Myocyte (in vitro differentiated cells): ENCODE measurements at regions not wholly inside any gene's neighbourhood (a gene's known extent, or its start where the extent isn't known, plus 50 kb on each side); places are given as distances from the start of the nearest gene placed in this dataset.
"Not testable (repeated sequence)": the region's sequence is repeated elsewhere in the genome, so short reads cannot be mapped to it uniquely, and the experiment has no call there.

ENCODE experiments used
- DNase-seq: peaks from one replicate; pipeline ENCODE4 v3.0.0-alpha.2; 2012; ENCODE audit warnings: low read depth

DNA sequence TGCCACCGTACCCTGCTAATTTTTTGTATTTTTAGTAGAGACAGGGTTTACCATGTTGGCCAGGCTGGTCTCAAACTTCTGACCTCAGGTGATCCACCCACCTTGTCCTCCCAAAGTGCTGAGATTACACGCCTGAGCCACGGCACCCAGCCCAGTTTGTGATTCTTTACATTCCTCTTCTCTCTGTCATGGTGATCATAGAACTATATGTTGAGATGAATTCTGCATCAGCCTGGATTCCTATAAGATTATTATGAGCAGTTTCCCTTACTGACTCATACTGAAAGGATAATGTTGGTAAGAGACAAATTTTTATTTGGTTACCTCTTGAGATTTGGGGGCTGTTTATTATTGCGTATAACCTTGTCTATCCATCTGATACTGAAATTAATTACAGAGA is 121.5 kb upstream of the CSNK1A1L start:
- DNase-seq = no peak

DNA sequence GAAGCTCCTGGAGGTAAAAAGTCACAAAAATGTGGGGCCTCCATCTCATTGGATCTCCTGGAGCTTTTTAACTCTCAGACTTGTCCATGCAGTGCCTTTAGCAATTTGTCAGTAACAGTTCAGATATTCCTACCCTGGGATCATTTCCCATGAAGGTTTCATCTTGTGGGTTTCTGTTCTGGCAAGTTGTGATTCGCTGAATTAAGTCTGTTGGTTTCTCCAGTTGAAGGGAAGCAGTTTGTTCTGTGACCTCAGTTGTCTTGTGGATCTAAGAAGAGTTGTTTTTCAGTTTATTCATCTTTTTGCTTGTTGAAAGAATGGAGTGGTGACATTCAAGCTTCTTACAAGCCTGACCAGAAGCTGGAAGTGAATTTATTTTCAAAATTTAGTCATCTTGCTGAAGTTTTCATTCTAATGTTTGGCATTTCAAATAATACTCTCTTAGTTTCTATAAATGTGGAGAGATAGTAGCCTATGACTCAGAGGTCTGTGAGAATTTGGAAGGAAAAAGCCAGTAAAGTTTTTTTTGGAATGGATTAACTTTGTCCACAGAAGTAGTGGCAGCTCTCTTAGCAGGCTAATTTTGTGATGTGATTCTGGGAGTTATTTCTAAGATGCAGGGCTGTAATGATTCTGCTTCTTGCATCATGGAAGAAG is 120.1 kb upstream of the CSNK1A1L start:
- peak; percentile 58 for DNase-seq

DNA sequence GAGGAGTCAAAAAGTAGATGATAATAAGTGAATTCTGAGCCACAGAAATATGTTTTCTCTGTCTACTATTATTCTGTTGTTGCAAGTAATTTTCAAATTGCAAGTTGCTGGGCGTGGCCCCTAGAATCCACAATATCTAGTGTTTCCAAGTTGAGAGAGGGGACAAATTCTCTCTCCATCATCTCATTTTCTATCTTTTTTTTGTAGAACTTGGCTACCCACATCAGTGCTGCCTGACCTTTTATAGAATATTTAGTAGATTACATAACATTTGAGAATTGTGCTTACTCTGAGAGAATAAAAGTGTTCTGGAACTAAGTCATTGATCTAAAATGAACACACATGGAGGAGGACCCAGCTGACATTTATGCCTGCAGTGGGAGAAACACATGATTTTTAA is 110.9 kb upstream of the CSNK1A1L start:
- no peak for DNase-seq

DNA sequence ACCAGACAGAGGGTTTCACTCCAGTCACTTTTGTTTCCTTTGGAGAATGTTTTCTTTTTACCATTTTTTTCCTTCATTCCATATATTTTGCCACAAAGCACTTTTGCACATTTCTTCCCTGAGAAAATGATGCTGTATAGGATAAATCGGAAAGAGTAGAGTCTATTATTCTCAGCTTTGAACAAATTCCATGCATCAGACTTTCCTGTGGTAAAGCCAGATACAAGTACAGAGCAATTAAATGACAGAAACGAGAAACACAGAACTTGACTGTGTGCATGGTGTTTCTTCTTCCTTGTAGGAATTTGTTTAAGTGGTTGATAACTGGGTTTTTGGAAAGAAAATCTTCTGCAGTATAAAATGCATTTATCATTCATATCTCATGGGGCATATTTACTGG is 107.4 kb upstream of the CSNK1A1L start:
- no peak for DNase-seq

DNA sequence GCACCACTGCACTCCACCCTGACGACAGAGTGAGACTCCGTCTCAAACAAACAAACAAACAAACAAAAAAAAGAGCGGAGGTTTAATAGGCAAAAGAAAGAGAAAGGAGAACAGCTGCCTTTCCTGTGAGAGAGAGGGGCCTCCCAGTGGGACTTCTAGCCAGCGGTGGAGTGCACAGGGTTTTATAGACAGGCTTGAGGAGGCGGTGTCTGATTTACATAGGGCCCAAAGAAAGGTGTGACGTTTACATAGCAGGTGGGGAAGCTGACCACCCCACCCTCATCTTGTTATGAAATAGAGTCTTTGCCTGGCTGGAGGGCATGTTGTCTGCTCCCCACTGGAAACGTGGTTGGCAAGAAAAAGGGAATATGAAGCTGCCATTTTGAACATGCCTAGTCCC is 106.0 kb upstream of the CSNK1A1L start:
- DNase-seq = no peak

DNA sequence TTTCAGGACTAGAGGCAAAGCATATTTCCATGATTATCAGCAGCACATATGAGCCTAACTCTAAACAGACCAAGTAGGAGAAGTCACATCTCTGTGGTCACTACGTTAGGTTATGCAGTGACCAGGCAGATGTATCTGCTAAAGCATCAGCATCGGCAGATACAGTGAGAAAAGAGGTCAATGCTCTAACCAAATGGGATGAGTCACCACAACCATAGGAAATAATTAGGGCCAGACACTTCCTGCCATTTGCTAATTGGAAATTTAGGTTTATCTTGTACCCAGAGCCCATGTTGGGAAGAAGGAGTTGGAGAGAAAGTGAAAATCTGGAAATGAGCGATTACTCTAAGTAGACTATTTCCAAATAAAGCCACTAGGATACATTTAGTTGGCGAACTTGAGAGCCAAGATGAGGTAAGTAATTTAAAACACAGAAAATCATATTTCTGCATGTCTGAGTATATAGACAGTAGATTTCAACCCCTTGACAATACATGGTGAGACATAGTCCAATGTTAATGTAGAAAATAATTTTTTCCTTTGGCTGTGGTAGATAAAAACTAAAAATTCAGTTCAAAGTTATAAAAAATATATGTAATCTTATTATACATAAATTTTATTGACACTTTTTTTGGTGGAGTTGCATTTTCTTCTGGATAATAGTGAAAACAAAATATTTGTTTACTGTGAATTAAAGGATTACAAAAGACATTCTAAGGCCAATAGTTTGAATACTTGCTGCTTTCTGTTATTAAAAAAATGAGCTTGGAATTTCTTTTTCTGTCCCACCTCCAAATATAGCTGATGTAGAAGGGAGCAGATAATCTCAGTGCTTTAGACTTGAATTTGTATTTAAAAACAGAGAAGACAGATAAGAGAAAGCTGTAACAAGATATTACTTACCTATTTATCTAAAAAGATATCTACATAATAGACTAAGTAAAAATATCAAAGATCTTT is 104.4 kb upstream of the CSNK1A1L start:
- no peak for DNase-seq

DNA sequence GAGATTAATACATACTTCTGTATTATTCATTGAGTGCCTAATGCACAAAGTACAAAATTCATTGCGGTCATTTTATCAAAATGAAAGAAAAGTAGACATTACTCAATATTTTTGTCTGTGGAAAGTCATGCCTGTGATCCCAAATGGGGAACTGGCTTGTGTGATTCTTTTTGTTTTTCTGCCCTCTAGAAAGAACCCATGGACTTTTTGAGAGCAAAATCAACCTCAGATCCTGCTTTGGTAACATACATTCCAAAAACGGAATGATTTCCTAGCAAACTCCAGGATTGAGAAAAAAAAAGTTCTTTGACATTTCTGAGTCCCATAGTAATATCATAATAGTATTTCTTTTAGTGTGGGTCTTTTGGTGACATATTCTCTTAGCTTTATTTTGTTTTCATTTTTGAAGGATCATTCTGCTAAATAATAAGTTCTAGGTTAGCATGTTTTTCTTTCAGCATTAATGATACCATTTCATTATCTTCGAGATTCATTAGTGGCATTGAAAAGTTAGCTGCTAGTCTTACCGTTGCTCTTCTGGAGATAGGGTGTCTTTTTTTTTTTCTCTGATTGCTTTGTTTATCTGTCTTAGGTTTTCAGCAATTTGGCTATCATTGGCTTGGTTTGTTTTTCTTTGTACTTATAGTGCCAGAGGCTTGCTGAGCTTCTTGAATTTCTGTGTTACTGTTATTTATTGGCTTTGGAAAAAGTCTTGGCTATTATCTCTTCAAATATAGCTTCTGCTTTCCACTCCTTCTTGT is 102.4 kb upstream of the CSNK1A1L start:
- DNase-seq = no peak

DNA sequence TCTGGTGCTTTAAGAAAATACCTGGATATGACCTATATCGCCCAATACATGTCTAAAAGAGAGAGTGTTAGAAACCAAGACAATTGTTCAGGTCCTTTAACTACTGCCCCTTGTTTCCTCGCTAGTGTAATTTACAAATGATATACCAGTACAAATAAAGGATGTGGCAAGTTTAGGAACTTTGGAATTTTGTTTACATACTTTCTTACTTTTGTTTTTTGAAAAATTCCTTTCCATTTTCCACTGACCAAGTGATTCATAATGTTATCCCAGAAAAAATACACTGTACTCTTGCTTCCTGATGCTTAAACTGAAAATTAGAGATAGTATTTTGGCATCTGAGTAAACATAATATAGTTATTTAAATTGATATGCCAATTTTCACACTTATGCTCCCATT is 96.8 kb upstream of the CSNK1A1L start:
- peak; percentile 31 for DNase-seq

DNA sequence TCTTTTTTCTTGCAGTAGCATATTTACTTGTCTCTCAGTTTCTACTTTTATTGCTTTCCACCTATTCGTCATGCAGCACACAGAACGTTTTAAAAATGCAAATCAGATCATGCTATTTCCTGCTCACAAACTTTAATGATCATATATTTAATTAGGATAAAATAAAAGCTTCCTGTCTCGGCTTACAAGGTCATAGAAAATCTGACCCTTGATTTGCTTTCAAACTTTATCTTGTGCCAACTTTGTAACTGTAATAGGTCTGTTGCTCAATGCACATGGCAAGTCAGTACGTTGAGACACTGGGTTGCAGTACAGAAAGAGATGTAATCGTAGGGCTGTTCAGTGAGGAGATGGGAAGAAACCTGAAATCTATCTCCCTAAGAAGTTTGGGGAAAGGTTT is 95.6 kb upstream of the CSNK1A1L start:
- no peak for DNase-seq

DNA sequence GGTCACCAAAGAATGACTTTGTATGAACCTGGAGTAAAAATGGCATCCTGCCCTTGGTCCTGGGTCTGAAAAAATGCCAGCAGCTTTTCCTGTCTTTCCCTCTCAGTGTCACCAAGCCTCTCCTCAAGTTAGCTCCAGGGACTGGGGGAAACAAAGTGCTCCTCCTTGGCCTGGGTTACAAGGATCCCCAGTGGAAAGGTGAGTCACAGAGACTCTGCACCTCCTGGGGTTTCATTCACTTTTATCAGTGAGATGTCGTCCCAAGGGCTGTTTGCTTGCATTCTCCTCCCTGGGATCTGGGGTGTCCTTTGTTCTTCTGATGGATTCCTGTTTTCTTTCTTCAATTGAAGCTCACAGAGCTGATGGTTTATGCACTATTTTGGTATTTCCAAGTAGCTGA is 93.2 kb upstream of the CSNK1A1L start:
- no peak for DNase-seq

DNA sequence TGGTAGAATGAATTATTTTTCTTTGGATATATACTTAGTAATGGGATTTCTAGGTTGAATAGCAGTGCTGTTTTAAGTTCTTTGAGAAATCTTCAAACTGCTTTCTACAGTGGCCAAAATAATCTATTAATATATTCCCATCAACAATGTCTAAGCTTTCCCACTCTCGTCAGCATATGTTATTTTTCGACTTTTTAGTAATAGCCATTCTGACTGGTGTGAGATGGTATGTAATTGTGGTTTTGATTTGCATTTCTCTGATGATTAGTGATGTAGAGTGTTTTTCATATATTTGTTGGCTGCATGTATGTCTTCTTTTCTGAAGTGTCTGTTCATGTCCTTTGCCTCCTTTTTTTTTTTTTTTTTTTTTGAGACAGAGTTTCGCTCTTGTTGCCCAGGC is 90.2 kb upstream of the CSNK1A1L start:
- DNase-seq = no peak

DNA sequence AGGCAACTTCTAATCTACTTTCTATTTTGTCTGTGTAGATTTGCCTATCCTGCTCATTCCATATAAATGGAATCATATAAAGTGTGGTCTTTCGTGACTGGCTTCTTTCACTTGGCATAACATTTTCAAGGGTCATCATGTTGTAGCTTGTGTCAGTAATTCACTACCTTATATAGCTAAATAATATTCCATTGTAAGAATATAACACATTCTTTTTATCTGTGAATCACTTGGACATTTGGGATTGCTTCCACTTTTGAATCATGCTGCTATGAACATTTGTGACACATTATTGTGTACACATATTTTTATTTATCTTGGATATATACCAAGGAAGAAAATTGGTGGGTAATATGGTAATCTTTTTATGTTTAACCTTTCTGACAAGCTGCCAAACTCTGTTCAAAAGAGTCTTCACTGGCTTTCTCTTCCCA is 89.0 kb upstream of the CSNK1A1L start:
- DNase-seq = peak; percentile 51

DNA sequence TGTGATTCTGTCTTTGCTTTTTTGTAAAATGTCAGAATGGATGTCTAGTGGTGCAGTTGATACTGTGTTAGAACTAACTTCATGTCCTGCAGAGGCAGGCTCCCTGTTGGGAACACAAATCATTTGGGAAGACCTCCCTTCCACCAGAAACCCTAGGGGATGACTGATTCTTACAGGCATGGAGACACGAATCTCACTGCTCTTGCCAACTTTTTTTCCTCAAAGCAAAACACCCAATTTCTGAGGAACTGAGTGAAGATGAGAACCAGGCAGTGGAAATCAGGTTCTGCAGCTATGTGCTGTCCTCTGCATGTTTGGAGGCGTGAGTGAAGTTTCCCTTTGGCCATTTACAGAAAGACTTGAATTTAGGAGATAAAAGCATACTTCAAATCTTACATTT is 87.5 kb upstream of the CSNK1A1L start:
- DNase-seq = no peak

DNA sequence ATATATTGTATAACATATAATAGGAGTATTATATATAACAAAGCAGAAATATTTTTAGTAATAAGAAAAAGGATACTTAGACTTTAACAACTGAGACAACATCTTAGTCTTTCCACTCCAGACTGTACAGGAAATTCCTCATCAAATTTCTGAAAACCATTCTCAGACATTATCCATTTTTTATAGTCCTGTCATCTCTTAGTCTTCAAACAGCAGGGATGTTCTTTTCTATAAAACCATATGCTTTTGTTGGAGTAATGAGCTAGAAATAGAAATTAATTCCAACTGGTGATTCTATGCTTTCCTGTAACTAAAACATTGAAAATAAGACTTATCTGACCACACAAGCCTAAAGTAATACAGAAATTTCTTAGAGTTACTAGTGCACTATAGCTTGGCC is 82.2 kb upstream of the CSNK1A1L start:
- no peak for DNase-seq

DNA sequence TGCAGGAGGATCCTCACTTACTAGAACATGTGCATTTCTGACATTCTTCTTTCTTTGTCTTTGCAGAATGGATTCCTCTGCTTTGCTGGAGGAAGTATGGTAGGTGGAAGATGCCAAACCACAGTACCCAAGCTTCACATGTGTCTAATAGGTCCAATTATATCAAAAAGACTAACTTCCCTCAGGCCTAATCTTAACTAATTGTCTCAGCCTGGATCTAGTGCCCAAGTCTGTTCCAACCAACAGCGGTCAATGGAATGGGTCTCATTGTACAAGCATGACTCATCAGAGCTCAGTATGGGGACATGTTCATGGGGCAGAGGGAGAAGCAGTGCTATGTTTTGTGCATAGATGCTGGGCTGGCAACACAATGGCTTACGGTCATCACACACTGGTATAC is 81.6 kb upstream of the CSNK1A1L start:
- DNase-seq = no peak

DNA sequence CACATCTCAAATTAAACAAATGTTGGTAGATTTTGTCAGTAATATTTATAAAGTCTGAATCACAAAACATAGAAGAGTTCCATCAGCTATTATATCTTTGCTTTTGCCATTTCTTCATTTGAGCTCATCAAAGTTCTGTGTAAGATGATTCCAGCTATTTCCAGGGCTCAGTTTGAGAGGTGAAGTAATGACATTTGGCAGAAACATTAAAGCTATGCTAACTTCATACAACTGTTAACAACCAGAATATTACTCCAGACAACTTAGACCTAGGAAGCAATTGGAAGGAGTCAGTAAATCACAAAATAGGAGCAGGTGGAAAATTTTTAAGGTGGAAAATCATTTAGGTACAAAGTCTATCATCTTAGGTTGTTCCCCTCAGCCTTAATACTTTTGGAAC is 76.2 kb upstream of the CSNK1A1L start:
- DNase-seq = no peak

DNA sequence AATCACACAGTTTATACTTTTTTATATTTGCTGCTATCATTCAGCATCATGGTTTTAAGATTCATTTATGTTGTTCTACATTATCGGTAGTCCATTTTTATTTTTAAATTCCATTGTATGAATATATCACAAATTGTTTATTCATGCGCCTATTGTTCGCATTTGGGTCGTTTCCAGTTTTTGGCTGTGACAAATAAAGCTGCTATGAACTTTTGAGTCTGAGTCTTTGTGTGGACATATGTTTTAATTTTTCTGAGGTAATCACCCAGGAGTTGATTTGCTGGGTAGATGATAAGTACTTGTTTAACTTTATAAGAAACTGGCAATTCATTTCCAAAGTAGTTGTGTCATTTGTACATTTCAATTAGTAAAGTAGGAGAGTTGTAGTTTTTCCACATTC is 74.2 kb upstream of the CSNK1A1L start:
- no peak for DNase-seq

DNA sequence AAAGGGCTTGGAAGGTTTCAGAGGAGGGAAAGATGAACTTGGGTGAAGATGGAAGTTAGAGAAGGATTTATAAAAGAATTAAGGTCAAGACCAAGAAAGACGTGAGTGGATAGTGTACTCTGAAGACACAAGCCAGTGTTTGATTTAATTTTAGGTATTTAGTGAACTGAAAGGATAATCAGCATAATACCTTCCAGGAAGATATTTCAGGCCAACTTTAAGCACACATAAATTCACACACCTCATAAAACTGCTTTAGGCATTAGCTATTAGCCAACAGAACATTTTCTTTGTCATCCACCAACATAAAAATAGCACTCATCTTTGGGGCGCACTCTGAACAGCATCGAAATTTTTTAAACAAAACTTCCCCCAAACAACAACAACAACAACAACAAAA is 71.7 kb upstream of the CSNK1A1L start:
- no peak for DNase-seq

DNA sequence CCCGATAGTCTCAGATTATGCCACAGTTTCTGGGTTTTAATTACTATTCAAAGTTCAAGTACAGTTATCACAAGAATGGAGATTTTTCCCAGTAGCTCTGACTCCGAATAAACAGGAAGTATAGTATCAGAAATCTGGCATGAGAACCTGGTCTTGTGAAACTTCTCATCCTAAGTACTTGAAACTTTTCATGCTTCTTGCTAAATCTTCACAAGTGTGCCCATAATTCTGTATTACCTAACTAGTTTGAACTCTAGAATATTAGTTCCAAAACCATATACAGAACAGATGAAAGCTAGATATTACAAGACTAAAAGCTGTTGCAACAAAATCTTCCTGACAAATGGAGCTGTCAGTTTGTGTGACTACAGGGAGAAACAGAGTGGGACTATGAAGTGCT is 70.5 kb upstream of the CSNK1A1L start:
- peak; percentile 68 for DNase-seq

DNA sequence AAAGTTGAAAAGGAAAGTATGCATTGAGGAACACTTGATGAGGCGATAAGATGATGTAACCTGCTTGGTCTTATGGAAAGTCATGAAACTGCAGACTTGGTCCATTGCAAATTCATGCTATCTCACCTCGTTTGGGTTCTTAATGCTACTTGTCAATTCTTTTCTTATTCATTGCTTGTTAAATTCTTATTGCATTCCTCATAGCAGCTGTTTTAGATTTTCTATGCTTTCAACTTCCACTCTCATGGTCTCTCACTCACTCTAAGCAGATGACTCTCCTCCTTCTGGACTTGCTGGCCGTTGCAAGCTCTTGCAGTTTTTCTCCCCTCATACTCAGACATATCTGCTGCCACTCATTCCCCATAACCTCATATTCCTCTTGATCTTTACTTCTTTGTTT is 67.8 kb upstream of the CSNK1A1L start:
- peak; percentile 53 for DNase-seq

DNA sequence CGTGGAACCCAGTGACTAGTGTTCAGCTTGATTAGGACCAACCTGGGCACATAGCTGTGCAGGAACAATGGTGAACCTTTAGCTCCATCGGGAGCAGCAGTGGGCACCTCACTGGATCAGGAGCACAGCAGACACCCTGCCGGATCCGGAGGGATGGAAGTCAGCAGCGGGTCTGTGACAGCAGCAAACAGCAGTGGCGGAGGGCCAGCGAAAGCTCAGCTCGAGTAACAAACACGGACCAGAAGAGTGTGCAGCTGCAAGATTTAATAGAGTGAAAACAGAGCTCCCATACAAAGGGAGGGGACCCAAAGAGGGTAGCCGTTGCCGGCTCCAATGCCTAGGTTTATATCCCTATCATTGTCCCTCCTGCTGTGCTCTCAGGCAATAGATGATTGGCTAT is 66.8 kb upstream of the CSNK1A1L start:
- not testable (repeated sequence) for DNase-seq

DNA sequence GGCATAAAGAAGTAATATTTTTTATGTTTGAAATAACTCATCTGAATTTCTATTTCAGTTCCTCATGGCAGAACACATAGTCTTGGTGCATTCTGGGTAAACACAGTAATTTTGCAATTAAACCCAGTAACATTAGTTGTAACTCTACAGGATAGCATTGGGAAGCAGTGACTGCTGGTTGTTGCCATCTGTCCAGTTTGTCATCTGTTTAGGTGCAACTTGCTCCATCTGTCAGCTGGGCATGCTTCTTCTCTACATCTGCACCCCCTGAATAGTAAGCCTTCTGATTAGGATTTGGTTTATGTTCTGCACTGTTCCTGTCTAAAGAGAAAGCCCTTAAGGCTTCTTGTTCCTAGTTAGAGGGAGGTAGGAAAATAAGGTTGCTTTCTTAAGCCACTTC is 63.5 kb upstream of the CSNK1A1L start:
- DNase-seq = peak; percentile 9
